H1 (cell line): ENCODE measurements at regions not wholly inside any gene's neighbourhood (a gene's known extent, or its start where the extent isn't known, plus 50 kb on each side); places are given as distances from the start of the nearest gene placed in this dataset.

Experiments
- CTCF ChIA-PET: fragments of 300-600 bp; sonication (Branson Sonifier 250); formaldehyde crosslinking; loops from one replicate; lab custom pipeline; 2021; ENCODE audit not compliant: partially characterized antibody; lab: Charles Lee
- POLR2A ChIA-PET: fragments of 300-600 bp; sonication (Branson Sonifier 250); formaldehyde crosslinking; loops from one replicate; lab custom pipeline; 2021; ENCODE audit warnings: inconsistent platforms; ENCODE audit not compliant: partially characterized antibody; lab: Charles Lee
- DNase-seq, 2 experiments: peaks; one replicate each; pipeline versions ENCODE4 v3.0.0 to v3.0.0-alpha.2; 2010 to 2022; ENCODE audit warnings: low spot score in 2 of 2, low read depth in 1 of 2, mixed read lengths in 1 of 2
- FAIRE-seq: peaks from 2 replicates; lab custom pipeline; 2011; peaks lifted over from hg19 to GRCh38; lab: Jason Lieb, UNC
- H2AFZ ChIP-seq: 2 replicates; pipeline ENCODE4 v1.8.1; 2012; ENCODE audit warnings: low read length, inconsistent platforms
- H2AK5ac ChIP-seq: 2 replicates; pipeline ENCODE4 v1.6.1; 2013; ENCODE audit warnings: low read depth, low read length
- H2BK120ac ChIP-seq: replicated peaks from 2 replicates; pipeline ENCODE3; 2013; ENCODE audit warnings: low read depth, low read length, inconsistent platforms
- H2BK12ac ChIP-seq: 2 replicates; pipeline ENCODE4 v1.6.1; 2013; ENCODE audit warnings: low read depth, low read length
- H2BK15ac ChIP-seq: 2 replicates; pipeline ENCODE4 v1.6.1; 2013; ENCODE audit warnings: low read length
- H2BK20ac ChIP-seq: 2 replicates; pipeline ENCODE4 v1.6.1; 2013; ENCODE audit warnings: low read length
- H2BK5ac ChIP-seq: 2 replicates; pipeline ENCODE4 v1.6.1; 2013; ENCODE audit warnings: low read depth, low read length
- H3K14ac ChIP-seq: 2 replicates; pipeline ENCODE4 v1.6.1; 2013; ENCODE audit warnings: inconsistent platforms; ENCODE audit not compliant: insufficient read length
- H3K18ac ChIP-seq: 2 replicates; pipeline ENCODE4 v1.6.1; 2013; ENCODE audit warnings: low read length; ENCODE audit errors: extremely low read depth
- H3K23ac ChIP-seq: 2 replicates; pipeline ENCODE4 v1.6.1; 2013; ENCODE audit warnings: inconsistent platforms; ENCODE audit not compliant: insufficient read length
- H3K23me2 ChIP-seq: 2 replicates; pipeline ENCODE4 v1.6.1; 2013; ENCODE audit warnings: low read depth, low read length
- H3K27ac ChIP-seq: 2 replicates; pipeline ENCODE4 v1.6.1; 2011; ENCODE audit warnings: low read depth, low read length, inconsistent platforms
- H3K27me3 ChIP-seq, 4 experiments: replicated peaks in 1 of 4; 1 replicate in 1 of 4; 2 replicates in 3 of 4; pipeline versions ENCODE4 v1.6.1 to v1.8.1; 2011 to 2013; ENCODE audit warnings: low read length in 3 of 4, mild to moderate bottlenecking in 3 of 4, inconsistent platforms in 2 of 4, mixed read lengths in 2 of 4, moderate library complexity in 1 of 4; ENCODE audit not compliant: control insufficient read depth in 3 of 4, insufficient read depth in 3 of 4; ENCODE audit errors: extremely low read depth in 1 of 4
- H3K36me3 ChIP-seq, 4 experiments: 2 replicates each; pipeline versions ENCODE4 v1.6.1 to v1.8.1; 2011 to 2013; ENCODE audit warnings: mild to moderate bottlenecking in 4 of 4, low read length in 3 of 4, moderate library complexity in 2 of 4, control low read depth in 1 of 4, inconsistent platforms in 1 of 4; ENCODE audit not compliant: insufficient read depth in 4 of 4, control insufficient read depth in 2 of 4
- H3K4ac ChIP-seq: replicated peaks from 2 replicates; pipeline ENCODE3; 2013; ENCODE audit warnings: low read length, low read depth, mixed read lengths, inconsistent platforms; ENCODE audit not compliant: insufficient read length
- H3K4me1 ChIP-seq, 4 experiments: replicated peaks in 1 of 4; 1 replicate in 1 of 4; 2 replicates in 3 of 4; pipeline versions ENCODE4 v1.6.1 to v1.8.1; 2011 to 2013; ENCODE audit warnings: low read length in 3 of 4, inconsistent platforms in 2 of 4, mixed read lengths in 1 of 4; ENCODE audit not compliant: insufficient read depth in 4 of 4, control insufficient read depth in 3 of 4
- H3K4me2 ChIP-seq, 2 experiments: 2 replicates each; pipeline versions ENCODE4 v1.6.1 to v1.8.1; 2011 to 2013; ENCODE audit warnings: low read depth in 2 of 2, low read length in 2 of 2, control low read depth in 1 of 2, inconsistent platforms in 1 of 2, mild to moderate bottlenecking in 1 of 2; ENCODE audit not compliant: insufficient read depth in 1 of 2
- H3K4me3 ChIP-seq, 4 experiments: fragments of 200-600, 300-600 bp in 1 of 4; sonication (generic), shearing (Covaris generic), sonication (Bioruptor Twin) in 1 of 4; 2 replicates each; pipeline versions ENCODE4 v1.5.1 to v1.8.1; 2011 to 2016; ENCODE audit warnings: low read length in 4 of 4, low read depth in 3 of 4, control low read depth in 2 of 4, inconsistent platforms in 2 of 4, mild to moderate bottlenecking in 2 of 4, mixed read lengths in 1 of 4, moderate library complexity in 1 of 4; ENCODE audit not compliant: insufficient read depth in 2 of 4; ENCODE audit errors: extremely low read depth in 1 of 4
- H3K56ac ChIP-seq: replicated peaks from 2 replicates; pipeline ENCODE3; 2013; ENCODE audit warnings: low read depth, mild to moderate bottlenecking, mixed read lengths, low read length, inconsistent platforms; ENCODE audit not compliant: insufficient read length
- H3K79me1 ChIP-seq: 2 replicates; pipeline ENCODE4 v1.6.1; 2013; ENCODE audit warnings: low read depth, low read length, control low read depth
- H3K79me2 ChIP-seq, 2 experiments: 2 replicates each; pipeline versions ENCODE4 v1.6.1 to v1.8.1; 2012 to 2013; ENCODE audit warnings: low read length in 2 of 2, mild to moderate bottlenecking in 2 of 2, inconsistent platforms in 1 of 2; ENCODE audit not compliant: insufficient read depth in 2 of 2, control insufficient read depth in 1 of 2
- H3K9ac ChIP-seq, 4 experiments: replicated peaks in 1 of 4; 1 replicate in 1 of 4; 2 replicates in 3 of 4; pipeline versions ENCODE4 v1.6.1 to v1.8.1; 2011 to 2013; ENCODE audit warnings: low read depth in 3 of 4, low read length in 3 of 4, control low read depth in 2 of 4, mild to moderate bottlenecking in 2 of 4, moderate library complexity in 2 of 4, inconsistent platforms in 1 of 4; ENCODE audit errors: extremely low read depth in 1 of 4
- H3K9me3 ChIP-seq, 2 experiments: 2 replicates each; pipeline versions ENCODE4 v1.6.1 to v1.8.1; 2012 to 2013; ENCODE audit warnings: mild to moderate bottlenecking in 2 of 2, moderate library complexity in 2 of 2, control low read depth in 1 of 2, inconsistent platforms in 1 of 2, low read depth in 1 of 2, low read length in 1 of 2, mixed read lengths in 1 of 2; ENCODE audit not compliant: insufficient read depth in 2 of 2
- H4K20me1 ChIP-seq, 2 experiments: replicated peaks in 1 of 2; 2 replicates each; pipeline versions ENCODE3 to v1.8.1; 2011 to 2013; ENCODE audit warnings: inconsistent platforms in 2 of 2, low read length in 2 of 2, mild to moderate bottlenecking in 1 of 2; ENCODE audit not compliant: insufficient read depth in 2 of 2, control insufficient read depth in 1 of 2
- H4K5ac ChIP-seq: 2 replicates; pipeline ENCODE4 v1.6.1; 2013; ENCODE audit warnings: low read length, low read depth, mixed read lengths, inconsistent platforms; ENCODE audit not compliant: insufficient read length
- H4K8ac ChIP-seq: 2 replicates; pipeline ENCODE4 v1.8.0; 2013; ENCODE audit warnings: mild to moderate bottlenecking, moderate library complexity, low read length, inconsistent platforms; ENCODE audit not compliant: insufficient read depth; ENCODE audit errors: extremely low read depth
- H4K91ac ChIP-seq: replicated peaks from 2 replicates; pipeline ENCODE3; 2013; ENCODE audit warnings: low read length, mixed read lengths, inconsistent platforms; ENCODE audit not compliant: insufficient read length
- RBBP5 ChIP-seq: IDR thresholded peaks from 2 replicates; pipeline ENCODE4 v1.7.1; 2012; ENCODE audit warnings: low read depth, mild to moderate bottlenecking, inconsistent platforms, low read length, moderate library complexity, borderline replicate concordance
- SAP30 ChIP-seq: fragments of 300-600 bp; sonication (generic); IDR thresholded peaks from 2 replicates; pipeline ENCODE4 v1.7.1; 2012; ENCODE audit warnings: low read length, moderate library complexity, mild to moderate bottlenecking, inconsistent platforms; ENCODE audit not compliant: insufficient read depth, insufficient replicate concordance
- SP2 ChIP-seq: IDR thresholded peaks from 2 replicates; pipeline ENCODE4 v1.6.1; 2012; ENCODE audit warnings: mild to moderate bottlenecking, low read length, inconsistent platforms
- WGBS, 2 experiments: shearing (Covaris generic) in 1 of 2; methylation state at CpG; one replicate each; pipeline versions ENCODE4 v1.1.6 to v1.1.7; 2013 to 2015; ENCODE audit warnings: low lambda C conversion rate in 2 of 2, mixed read lengths in 2 of 2, inconsistent platforms in 1 of 2, low coverage in 1 of 2, missing lambda C conversion rate in 1 of 2; ENCODE audit not compliant: insufficient replicate concordance in 2 of 2, insufficient coverage in 1 of 2, insufficient read length in 1 of 2; ENCODE audit errors: extremely low coverage in 1 of 2, missing lambda C conversion rate in 1 of 2; 5-methylcytosine and 5-hydroxymethylcytosine counted together

- no peaks in the 10 kb centered on the region for H4K20me1 ChIP-seq
- ChIA-PET CTCF (interaction anchor here (0.6 to 1.4 kb wide), 5 partner anchors 11 to 162 kb away, joined by 3 to 4 read pairs (median 3); no protein-coding TSS in a partner anchor), POLR2A (no interaction called here)
- H2BK5ac ChIP-seq = no peak overlapping the region
- no peaks in the 10 kb centered on the region for H3K36me3 ChIP-seq
- H3K79me1 ChIP-seq = no peaks in the 10 kb centered on the region
- FAIRE-seq (no peak), DNase-seq (no peak)
- no peak overlapping the region for H3K4me3 ChIP-seq
- H4K91ac ChIP-seq = no peak overlapping the region
- H2BK20ac ChIP-seq = no peak overlapping the region
- H3K23ac ChIP-seq = no peak overlapping the region
- no peak overlapping the region for H2AK5ac ChIP-seq
- H3K18ac ChIP-seq = no peak overlapping the region
- H3K23me2 ChIP-seq = no peaks in the 10 kb centered on the region; the same call in 1 of the 2 replicates
- no peak overlapping the region for H2AFZ ChIP-seq
- H2BK12ac ChIP-seq = no peak overlapping the region
- no peaks in the 10 kb centered on the region for H3K27me3 ChIP-seq
- no peak overlapping the region for H3K14ac ChIP-seq
- no peak for TF ChIP-seq SAP30
- TF ChIP-seq SP2 = no peak
- no peak for TF ChIP-seq RBBP5
- H3K4me2 ChIP-seq = no peak overlapping the region
- no peak overlapping the region for H2BK120ac ChIP-seq
- H4K8ac ChIP-seq = no peak overlapping the region
- 93% methylated on average over 12 of the region's 12 CpGs; no CpG with 5 or more reads in 1 of the 2 experiments for WGBS, 2 experiments
- H3K56ac ChIP-seq = no peak overlapping the region
- no peak overlapping the region for H2BK15ac ChIP-seq
- H3K9me3 ChIP-seq = no peaks in the 10 kb centered on the region
- no peaks in the 10 kb centered on the region for H3K79me2 ChIP-seq
- H3K9ac ChIP-seq = no peak overlapping the region
- no peak overlapping the region for H4K5ac ChIP-seq
- H3K4me1 ChIP-seq = 0 out of 7 replicates have a peak, but pooled peaks cover 0 to 2% (median 0%) of the 10 kb centered on the region in 4 experiments
- no peak overlapping the region for H3K4ac ChIP-seq
- H3K27ac ChIP-seq = no peak overlapping the region
Observed at GRCh38 chr3:64331605-64332004, 106.3 kb upstream of the PRICKLE2 start.
